Panc1 (cell line): ENCODE measurements at regions not wholly inside any gene's neighbourhood (a gene's known extent, or its start where the extent isn't known, plus 50 kb on each side); places are given as distances from the start of the nearest gene placed in this dataset.

ENCODE experiments used
- ATAC-seq: fragments of 200-7000 bp; cut with Tn5 transposase; 2 replicates; pipeline ENCODE4 v1.9.1; 2020; ENCODE audit warnings: mild to moderate bottlenecking, moderate library complexity
- BruUV-seq: library from RNA; stranded (reverse); fragments of 400-500 nt; replicated peaks from 2 replicates; lab custom pipeline; 2021; lab: Mats Ljungman, UMichigan
- CTCF ChIA-PET: fragments of 300-600 bp; sonication (Branson Sonifier 250); formaldehyde crosslinking; loops from one replicate; lab custom pipeline; 2022; ENCODE audit warnings: antibody characterized with exemption; lab: Charles Lee
- POLR2A ChIA-PET: fragments of 300-600 bp; sonication (Branson Sonifier 250); formaldehyde crosslinking; loops from one replicate; lab custom pipeline; 2022; ENCODE audit warnings: antibody characterized with exemption; lab: Charles Lee
- DNase-seq: peaks from one replicate; pipeline ENCODE4 v3.0.0-alpha.2; 2010; ENCODE audit warnings: low read depth, low spot score
- H3K27ac ChIP-seq: 2 replicates; pipeline ENCODE4 v1.5.1; 2011; ENCODE audit warnings: mild to moderate bottlenecking, low read length, inconsistent platforms
- H3K27me3 ChIP-seq: fragments of 200-500 bp; sonication (Bioruptor generic); 2 replicates; pipeline ENCODE4 v1.6.0; 2014; ENCODE audit warnings: low read length, inconsistent platforms; ENCODE audit not compliant: control insufficient read depth, insufficient read depth
- H3K36me3 ChIP-seq: fragments of 200-500 bp; sonication (Bioruptor generic); 2 replicates; pipeline ENCODE4 v1.5.1; 2014; ENCODE audit warnings: inconsistent platforms, mild to moderate bottlenecking, low read length, moderate library complexity; ENCODE audit not compliant: control insufficient read depth, insufficient read depth
- H3K4me1 ChIP-seq: 2 replicates; pipeline ENCODE4 v1.5.1; 2011; ENCODE audit warnings: inconsistent platforms, mild to moderate bottlenecking, low read length, moderate library complexity; ENCODE audit not compliant: control insufficient read depth, insufficient read depth
- H3K4me3 ChIP-seq, 2 experiments: 2 replicates each; pipeline ENCODE4 v1.5.1; 2011 to 2012; ENCODE audit warnings: low read depth in 2 of 2, low read length in 2 of 2, mild to moderate bottlenecking in 2 of 2, inconsistent platforms in 1 of 2, moderate library complexity in 1 of 2
- H3K9me3 ChIP-seq: fragments of 200-500 bp; sonication (Bioruptor generic); 2 replicates; pipeline ENCODE4 v1.5.1; 2014; ENCODE audit warnings: low read depth, mild to moderate bottlenecking, inconsistent platforms, low read length, moderate library complexity; ENCODE audit not compliant: control insufficient read depth, insufficient read depth
- CTCF ChIP-seq: fragments of 450-650 bp; IDR thresholded peaks from 2 replicates; pipeline ENCODE4 v1.5.1; 2017; ENCODE audit warnings: mild to moderate bottlenecking
- POLR2AphosphoS5 ChIP-seq: IDR thresholded peaks from 2 replicates; pipeline ENCODE4 v1.6.1; 2012; ENCODE audit warnings: mild to moderate bottlenecking, low read depth, low read length, moderate library complexity
- REST ChIP-seq, 2 experiments: IDR thresholded peaks; 2 replicates each; pipeline ENCODE4 v1.6.1; 2011 to 2012; ENCODE audit warnings: low read depth in 2 of 2, control low read depth in 1 of 2, low read length in 1 of 2, mild to moderate bottlenecking in 1 of 2, moderate library complexity in 1 of 2; ENCODE audit not compliant: insufficient read depth in 1 of 2
- SIN3A ChIP-seq: IDR thresholded peaks from 2 replicates; pipeline ENCODE4 v1.6.1; 2012; ENCODE audit warnings: low read depth, mild to moderate bottlenecking, low read length, moderate library complexity, borderline replicate concordance; ENCODE audit not compliant: insufficient read depth
- TCF7L2 ChIP-seq: IDR thresholded peaks from 2 replicates; pipeline ENCODE4 v1.6.1; 2011; ENCODE audit warnings: mild to moderate bottlenecking, low read depth, low read length, inconsistent platforms
- in situ Hi-C: cut with HindIII; loops from 2 replicates; pipeline ENCODE4 v1.10.0; 2016; ENCODE audit warnings: low sequenced_read_pairs, low pct_unique_long_range_greater_than_20kb
- intact Hi-C: fragments of 100-400 bp; cut with micrococcal nuclease; formaldehyde crosslinking; loops from one replicate; pipeline ENCODE4 v1.10.0; 2022; ENCODE audit not compliant: unreplicated experiment

DNA sequence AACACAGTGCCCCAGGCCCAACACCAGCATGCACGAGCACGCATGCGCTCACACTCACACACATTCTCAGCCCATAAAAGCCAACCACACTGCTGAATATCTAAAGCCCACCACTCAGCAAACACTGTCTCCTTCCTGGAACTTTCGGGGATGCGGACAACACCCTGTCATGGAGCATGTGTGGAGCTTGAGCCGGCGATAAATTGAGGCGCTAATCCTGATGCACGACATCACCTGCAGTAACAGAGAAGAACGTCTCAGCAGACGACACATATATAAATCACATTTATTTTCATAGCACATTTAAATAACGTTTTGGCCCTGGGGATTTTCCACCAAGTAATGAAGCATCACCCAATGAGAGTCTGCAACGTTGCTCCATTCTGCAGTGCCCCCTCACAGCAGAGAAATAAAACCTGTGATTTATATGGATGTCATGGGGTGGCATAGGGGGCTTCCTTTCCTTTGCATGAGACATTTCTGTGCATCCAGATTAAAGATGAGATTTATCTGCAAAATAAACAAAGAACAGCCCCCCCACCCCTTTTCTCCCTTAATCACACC, 267.7 kb upstream of the NFE2L3 start:
- 0 out of 2 replicates have a peak, but pooled peaks cover 4% of the 10 kb centered on the region for H3K4me1 ChIP-seq
- in situ Hi-C loops: no loop called here
- intact Hi-C loops: no loop called here
- CTCF ChIA-PET: no interaction called here
- POLR2A ChIA-PET: no interaction called here
- no peaks in the 10 kb centered on the region for H3K9me3 ChIP-seq
- TF ChIP-seq REST (IDR thresholded peaks at IDR 0.05; ENCODE audit: insufficient read depth in 1 of 2, low read depth in 2 of 2, low read length in 1 of 2) (no peak), SIN3A (no peak), POLR2AphosphoS5 (no peak), TCF7L2 (no peak), CTCF (no peak)
- ATAC-seq (no peak), DNase-seq (no peak)
- no peaks in the 10 kb centered on the region for H3K36me3 ChIP-seq
- H3K27ac ChIP-seq: no peak overlapping the region
- no TSS peak for BruUV-seq
- H3K27me3 ChIP-seq: peaks cover 33% of the 10 kb centered on the region
- no peak overlapping the region for H3K4me3 ChIP-seq

DNA sequence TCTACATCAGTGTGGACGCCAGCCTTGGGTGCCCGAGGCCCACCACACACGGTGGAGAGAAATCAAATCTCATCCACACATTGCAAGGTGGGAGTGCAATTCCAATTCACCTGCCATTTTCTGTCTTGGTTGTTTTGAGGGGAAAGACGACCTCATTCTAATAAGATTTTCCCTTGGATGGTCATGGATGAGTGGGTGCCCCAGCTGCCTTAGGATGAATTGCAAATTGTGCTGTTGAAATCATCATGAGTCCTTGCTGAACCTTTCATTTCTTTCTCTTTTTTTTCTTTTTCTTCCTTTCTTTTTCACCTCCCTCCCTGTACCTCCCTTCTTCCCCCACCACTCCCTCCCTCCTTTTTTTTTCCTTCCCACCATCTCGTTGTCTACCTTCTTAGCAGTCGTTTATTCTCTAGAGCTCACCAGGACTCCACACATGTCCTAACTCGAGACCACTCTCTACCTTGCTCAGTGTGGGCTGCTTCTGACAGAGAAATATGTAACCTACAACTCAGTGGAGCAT, 266.9 kb upstream of the NFE2L3 start:
- Histone ChIP-seq H3K4me1 (0 out of 2 replicates have a peak, but pooled peaks cover 4% of the 10 kb centered on the region), H3K9me3 (no peaks in the 10 kb centered on the region), H3K36me3 (no peaks in the 10 kb centered on the region), H3K4me3 (no peak overlapping the region), H3K27me3 (peaks cover 29% of the 10 kb centered on the region), H3K27ac (no peak overlapping the region)
- CTCF ChIA-PET: interaction anchor here (0.6 kb wide), 1 partner anchor 485 kb away, joined by 12 read pairs; no protein-coding TSS in a partner anchor
- intact Hi-C loops (no loop called here), in situ Hi-C loops (no loop called here)
- no peak for TF ChIP-seq REST (IDR thresholded peaks at IDR 0.05; ENCODE audit: insufficient read depth in 1 of 2, low read depth in 2 of 2, low read length in 1 of 2)
- TF ChIP-seq TCF7L2: no peak
- TF ChIP-seq POLR2AphosphoS5: no peak
- POLR2A ChIA-PET: no interaction called here
- no peak for DNase-seq
- BruUV-seq: no TSS peak
- ATAC-seq: no peak
